ENCODE measurements at regions not wholly inside any gene's neighbourhood (a gene's known extent, or its start where the extent isn't known, plus 50 kb on each side); places are given as distances from the start of the nearest gene placed in this dataset.
A peak's percentile ranks its signal among the peaks of the same experiment; 100 is the strongest.

DNA sequence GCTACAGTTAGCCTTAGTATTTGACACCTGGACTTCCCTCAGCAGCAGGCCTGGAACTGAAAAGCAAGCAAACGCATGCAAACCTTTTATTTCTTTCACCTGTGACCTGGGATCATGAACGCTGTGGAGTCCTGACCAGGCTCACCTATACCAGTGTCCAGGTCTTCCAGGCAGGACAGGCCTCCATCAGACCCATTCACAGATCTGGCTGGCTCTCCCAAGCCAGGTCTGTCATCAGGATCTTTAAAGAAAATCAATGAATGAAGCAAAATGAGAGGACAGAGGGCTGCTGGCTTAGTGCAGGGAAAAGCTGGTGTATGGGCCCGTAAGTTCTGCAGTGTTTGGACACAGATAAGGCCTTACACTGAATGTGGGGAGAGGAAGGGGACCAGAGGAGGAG, 96.3 kb upstream of the CPEB4 start:
- TF ChIP-seq, protein P1, sequence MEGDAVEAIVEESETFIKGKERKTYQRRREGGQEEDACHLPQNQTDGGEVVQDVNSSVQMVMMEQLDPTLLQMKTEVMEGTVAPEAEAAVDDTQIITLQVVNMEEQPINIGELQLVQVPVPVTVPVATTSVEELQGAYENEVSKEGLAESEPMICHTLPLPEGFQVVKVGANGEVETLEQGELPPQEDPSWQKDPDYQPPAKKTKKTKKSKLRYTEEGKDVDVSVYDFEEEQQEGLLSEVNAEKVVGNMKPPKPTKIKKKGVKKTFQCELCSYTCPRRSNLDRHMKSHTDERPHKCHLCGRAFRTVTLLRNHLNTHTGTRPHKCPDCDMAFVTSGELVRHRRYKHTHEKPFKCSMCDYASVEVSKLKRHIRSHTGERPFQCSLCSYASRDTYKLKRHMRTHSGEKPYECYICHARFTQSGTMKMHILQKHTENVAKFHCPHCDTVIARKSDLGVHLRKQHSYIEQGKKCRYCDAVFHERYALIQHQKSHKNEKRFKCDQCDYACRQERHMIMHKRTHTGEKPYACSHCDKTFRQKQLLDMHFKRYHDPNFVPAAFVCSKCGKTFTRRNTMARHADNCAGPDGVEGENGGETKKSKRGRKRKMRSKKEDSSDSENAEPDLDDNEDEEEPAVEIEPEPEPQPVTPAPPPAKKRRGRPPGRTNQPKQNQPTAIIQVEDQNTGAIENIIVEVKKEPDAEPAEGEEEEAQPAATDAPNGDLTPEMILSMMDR (IDR thresholded peaks at IDR 0.05), result no peak
- H3K27ac ChIP-seq, result no peak overlapping the region
- DNase-seq (ENCODE audit: low spot score), result peak; percentile 16
- no peak overlapping the region for H3K4me3 ChIP-seq

DNA sequence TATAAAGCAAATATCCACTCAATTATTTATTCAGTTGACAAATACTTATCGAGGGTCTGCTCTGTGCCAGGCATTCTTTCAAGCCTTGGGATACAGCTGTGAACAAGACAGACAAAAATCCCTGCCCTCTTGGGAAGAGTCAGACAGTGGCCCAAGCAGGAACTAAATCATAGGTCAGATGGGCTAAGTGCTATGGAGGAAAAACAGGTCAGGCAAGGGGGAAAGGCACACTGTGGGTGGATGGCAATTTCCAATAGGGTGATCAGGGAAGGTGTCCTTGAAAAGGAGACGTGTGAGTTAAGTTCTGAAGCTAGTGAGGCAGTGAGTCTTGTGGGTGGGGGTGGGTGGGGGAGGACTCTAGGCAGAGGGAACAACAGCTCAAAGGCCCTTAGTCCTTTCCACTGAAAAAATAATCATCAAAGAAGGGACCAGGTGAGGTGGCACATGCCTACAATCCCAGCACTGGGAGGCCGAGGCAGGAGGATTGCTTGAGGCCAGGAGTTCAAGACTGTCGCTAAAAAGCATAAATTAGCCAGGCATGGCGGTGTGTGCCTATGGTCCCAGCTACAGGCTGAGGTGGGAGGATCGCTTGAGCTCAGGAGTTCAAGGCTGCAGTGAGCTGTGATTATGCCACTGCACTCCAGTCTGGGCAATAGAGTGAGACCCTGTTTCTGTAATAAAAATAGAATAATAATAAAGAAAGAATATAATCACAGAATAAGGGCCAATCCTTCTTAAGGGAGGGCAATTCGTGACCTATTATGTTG, 95.2 kb upstream of the CPEB4 start:
- TF ChIP-seq, protein P1 (IDR thresholded peaks at IDR 0.05), result no peak
- H3K4me3 ChIP-seq, result no peak overlapping the region
- no peak overlapping the region for H3K27ac ChIP-seq
- peak; percentile 8 for DNase-seq (ENCODE audit: low spot score)

DNA sequence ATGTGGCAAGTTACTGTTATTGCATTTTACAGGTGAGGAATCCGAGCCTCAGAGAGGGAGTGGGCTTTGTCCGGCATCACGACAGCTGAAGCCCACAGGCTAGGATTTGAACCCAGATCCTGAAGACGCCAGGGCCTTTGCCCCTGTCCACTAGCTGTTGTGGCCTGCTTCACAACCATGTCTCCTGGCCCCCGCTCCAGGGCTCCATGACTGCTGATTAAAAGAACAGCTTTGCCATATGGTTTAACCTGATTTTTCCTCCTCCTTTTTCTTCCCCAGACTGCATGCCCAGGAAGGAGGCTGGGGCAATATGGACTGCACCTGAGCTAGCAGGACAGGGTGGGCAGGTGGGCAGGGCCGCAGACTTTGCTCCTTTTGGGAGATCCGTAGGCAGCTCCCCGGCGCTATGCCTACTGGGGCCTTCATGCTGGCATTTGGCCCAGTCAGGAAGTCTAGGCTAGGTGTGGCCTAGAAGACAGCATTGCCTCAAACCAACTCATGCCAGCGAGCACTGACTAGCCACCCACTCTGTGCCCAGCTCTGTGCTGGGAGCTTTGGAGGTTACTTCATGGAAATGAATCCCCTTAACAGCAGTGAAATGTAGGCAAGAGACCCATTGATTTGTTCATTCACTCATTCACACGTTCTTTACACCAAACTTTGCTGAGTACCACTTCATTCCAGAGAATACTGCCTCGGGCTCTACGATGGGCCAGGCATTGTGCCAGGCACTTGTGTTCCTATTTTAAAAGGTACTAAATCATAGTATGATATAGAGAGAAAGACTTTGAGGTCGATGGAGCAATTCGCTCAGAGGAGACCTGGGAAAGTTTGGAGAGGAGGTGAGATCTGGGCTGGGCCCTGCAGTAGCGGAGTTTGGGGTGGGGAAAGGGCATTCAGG, 94.3 kb upstream of the CPEB4 start:
- TF ChIP-seq, protein P1 (IDR thresholded peaks at IDR 0.05), result no peak

GRCh38 chr5:173794901-173795416, 93.2 kb upstream of the CPEB4 start:
- DNase-seq (ENCODE audit: low spot score), result no peak
- Histone ChIP-seq H3K4me3 (no peak overlapping the region), H3K27ac (no peak overlapping the region)
- TF ChIP-seq, protein P1 (IDR thresholded peaks at IDR 0.05), result no peak

More for the DNA sequence above, 94.3 kb upstream of the CPEB4 start:
- DNase-seq (ENCODE audit: low spot score), result peak; percentile 41
- H3K4me3 ChIP-seq, result no peak overlapping the region
- H3K27ac ChIP-seq, result no peak overlapping the region

GRCh38 chr5:173795601-173796000, 92.5 kb upstream of the CPEB4 start:
- no peak overlapping the region for H3K4me3 ChIP-seq
- TF ChIP-seq, protein P1 (IDR thresholded peaks at IDR 0.05), result no peak
- no peak overlapping the region for H3K27ac ChIP-seq
- DNase-seq (ENCODE audit: low spot score), result no peak

DNA sequence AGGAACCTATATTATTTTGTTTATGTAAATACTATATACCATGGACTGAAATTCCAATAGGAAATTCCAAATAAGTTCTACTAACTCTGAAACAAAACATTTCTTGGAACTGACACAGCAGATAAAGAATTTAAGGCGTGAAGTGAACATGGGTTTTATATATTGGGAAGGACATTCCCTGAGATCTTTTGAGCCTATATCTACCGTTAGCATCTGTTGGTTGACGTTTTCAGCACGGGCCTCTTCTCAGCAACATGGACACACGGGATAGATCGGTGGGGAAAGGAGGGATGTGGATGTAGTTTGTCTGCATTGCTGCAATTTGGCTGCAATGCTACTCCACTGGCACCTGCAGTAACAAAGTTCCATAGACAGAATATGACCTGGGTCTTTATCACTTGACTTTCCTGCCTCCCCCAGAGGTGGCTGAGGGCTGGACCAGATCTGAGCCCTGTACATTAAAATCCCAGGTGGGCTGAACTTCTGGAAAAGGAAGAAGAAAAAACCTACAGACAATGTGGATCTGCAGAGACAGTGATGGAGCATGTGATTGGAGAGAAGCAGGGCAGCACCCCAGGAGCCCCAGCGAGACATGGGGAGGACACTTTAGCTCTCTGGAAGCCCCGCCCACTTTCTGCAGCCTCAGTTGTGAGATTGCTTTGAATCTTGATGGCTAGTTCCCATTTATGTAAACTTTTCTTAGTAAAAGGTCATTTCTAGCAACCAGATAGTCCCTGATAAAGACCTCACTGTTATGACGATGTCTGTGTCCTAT, 91.2 kb upstream of the CPEB4 start:
- H3K27ac ChIP-seq, result no peak overlapping the region
- no peak for DNase-seq (ENCODE audit: low spot score)
- TF ChIP-seq, protein P1 (IDR thresholded peaks at IDR 0.05), result no peak
- no peak overlapping the region for H3K4me3 ChIP-seq
